SK-N-MC (cell line): ENCODE measurements at regions not wholly inside any gene's neighbourhood (a gene's known extent, or its start where the extent isn't known, plus 50 kb on each side); places are given as distances from the start of the nearest gene placed in this dataset.

Source experiments
- EZH2 ChIP-seq: fragments of 200-600 bp; sonication (generic); IDR thresholded peaks from one replicate; pipeline ENCODE4 v1.6.1; 2017; ENCODE audit warnings: antibody characterized with exemption
- FOXP2 ChIP-seq: optimal IDR thresholded peaks from 2 replicates; pipeline ENCODE3; 2011; ENCODE audit warnings: mild to moderate bottlenecking, moderate library complexity; ENCODE audit not compliant: insufficient read depth; ENCODE audit errors: extremely low read length, control extremely low read depth
- POLR2AphosphoS5 ChIP-seq: IDR thresholded peaks from 2 replicates; pipeline ENCODE4 v1.6.1; 2012; ENCODE audit warnings: mild to moderate bottlenecking, low read depth, low read length, borderline replicate concordance

- TF ChIP-seq POLR2AphosphoS5 (no peak), EZH2 (no peak), FOXP2 (no peak)
Measured at GRCh38 chr10:38228394-38228793, 134.3 kb downstream of the ZNF37A start.
